ENCODE measurements at regions not wholly inside any gene's neighbourhood (a gene's known extent, or its start where the extent isn't known, plus 50 kb on each side); places are given as distances from the start of the nearest gene placed in this dataset.
A peak's percentile ranks its signal among the peaks of the same experiment; 100 is the strongest.

DNA sequence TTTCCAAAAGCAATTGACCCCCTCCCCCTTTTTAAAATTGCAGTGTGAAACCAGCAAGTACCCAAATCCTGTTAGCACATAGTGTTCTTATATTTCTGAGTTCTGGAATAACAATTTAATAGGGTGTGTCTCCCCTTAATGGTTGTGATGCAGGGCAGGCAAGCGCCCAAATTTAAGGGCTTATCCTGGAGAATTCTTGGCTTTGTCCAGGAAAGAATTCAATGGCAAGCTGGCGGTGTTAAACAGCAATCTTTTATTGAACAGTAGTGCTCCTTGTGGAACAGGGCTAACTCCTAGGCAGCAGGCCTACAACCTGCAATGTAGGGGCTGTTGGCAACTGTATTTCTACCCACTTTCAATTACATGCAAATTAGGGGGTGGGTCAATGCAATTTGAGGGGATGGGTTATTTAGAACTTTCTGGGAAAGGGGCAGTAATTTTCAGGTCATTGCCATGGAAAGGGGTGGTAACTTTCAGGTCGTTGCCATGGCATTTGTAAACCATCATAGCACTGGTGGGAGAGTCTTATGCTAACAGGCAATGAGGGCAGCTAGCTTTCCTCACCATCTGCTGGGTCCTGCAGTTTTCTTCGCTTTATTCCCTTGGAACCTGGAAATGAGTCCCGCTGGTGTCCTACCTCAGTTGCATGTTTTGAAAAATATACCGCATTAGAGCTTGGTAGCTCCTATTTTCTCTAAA lies 149.0 kb upstream of the KCTD1 start:
- TF ChIP-seq, protein P1, sequence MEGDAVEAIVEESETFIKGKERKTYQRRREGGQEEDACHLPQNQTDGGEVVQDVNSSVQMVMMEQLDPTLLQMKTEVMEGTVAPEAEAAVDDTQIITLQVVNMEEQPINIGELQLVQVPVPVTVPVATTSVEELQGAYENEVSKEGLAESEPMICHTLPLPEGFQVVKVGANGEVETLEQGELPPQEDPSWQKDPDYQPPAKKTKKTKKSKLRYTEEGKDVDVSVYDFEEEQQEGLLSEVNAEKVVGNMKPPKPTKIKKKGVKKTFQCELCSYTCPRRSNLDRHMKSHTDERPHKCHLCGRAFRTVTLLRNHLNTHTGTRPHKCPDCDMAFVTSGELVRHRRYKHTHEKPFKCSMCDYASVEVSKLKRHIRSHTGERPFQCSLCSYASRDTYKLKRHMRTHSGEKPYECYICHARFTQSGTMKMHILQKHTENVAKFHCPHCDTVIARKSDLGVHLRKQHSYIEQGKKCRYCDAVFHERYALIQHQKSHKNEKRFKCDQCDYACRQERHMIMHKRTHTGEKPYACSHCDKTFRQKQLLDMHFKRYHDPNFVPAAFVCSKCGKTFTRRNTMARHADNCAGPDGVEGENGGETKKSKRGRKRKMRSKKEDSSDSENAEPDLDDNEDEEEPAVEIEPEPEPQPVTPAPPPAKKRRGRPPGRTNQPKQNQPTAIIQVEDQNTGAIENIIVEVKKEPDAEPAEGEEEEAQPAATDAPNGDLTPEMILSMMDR (IDR thresholded peaks at IDR 0.05; ENCODE audit: low read depth, low read length): no peak
- no peak overlapping the region for H3K4me3 ChIP-seq (replicated peaks in 1 of 2; ENCODE audit: low read depth in 2 of 2, low read length in 2 of 2)
- DNase-seq (ENCODE audit: low read depth in 2 of 2): no peak

DNA sequence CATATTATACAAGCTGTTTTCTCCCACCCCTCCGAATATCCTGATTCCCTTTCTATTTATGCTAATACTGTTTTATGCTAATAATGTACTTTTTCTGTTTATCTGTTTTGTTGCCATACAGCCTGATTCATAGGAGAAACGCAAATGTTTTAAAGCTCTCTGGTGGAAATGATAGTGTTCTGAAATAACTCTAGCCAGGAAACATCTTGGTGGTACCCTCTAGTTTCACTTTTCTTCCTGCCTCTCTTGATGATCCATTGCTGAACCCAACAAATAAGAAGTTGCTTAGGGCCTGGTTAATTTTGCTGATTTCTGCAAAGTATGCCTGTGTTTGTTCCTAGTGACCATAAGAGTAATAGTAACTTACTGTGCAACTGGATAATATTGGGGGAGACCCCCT lies 148.4 kb upstream of the KCTD1 start:
- TF ChIP-seq, protein P1 (IDR thresholded peaks at IDR 0.05; ENCODE audit: low read depth, low read length): no peak
- no peak for DNase-seq (ENCODE audit: low read depth in 2 of 2)
- H3K4me3 ChIP-seq (replicated peaks in 1 of 2; ENCODE audit: low read depth in 2 of 2, low read length in 2 of 2): no peak overlapping the region

DNA sequence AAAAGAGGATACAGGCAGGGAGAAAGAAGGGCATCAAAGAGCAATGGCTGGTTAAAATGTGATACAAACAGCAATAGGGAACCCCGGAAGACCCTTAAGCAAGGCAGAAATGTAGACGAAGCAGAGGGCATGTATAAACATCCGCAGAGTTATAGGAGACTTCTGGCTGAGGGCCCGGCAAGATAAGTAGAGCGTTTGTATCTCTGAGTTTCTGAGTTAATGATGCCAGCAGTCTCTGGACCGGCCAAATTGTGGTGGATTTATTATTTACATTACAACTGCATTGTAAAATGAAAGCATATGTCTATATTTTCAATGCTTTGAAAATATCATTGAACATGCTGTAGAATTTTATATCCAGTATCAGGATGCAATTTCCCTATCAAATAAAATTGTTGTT lies 148.0 kb upstream of the KCTD1 start:
- peak in 1 of 2 donors; percentile 6 for DNase-seq (ENCODE audit: low read depth in 2 of 2)
- TF ChIP-seq, protein P1 (IDR thresholded peaks at IDR 0.05; ENCODE audit: low read depth, low read length): no peak
- no peak overlapping the region for H3K4me3 ChIP-seq (replicated peaks in 1 of 2; ENCODE audit: low read depth in 2 of 2, low read length in 2 of 2)

DNA sequence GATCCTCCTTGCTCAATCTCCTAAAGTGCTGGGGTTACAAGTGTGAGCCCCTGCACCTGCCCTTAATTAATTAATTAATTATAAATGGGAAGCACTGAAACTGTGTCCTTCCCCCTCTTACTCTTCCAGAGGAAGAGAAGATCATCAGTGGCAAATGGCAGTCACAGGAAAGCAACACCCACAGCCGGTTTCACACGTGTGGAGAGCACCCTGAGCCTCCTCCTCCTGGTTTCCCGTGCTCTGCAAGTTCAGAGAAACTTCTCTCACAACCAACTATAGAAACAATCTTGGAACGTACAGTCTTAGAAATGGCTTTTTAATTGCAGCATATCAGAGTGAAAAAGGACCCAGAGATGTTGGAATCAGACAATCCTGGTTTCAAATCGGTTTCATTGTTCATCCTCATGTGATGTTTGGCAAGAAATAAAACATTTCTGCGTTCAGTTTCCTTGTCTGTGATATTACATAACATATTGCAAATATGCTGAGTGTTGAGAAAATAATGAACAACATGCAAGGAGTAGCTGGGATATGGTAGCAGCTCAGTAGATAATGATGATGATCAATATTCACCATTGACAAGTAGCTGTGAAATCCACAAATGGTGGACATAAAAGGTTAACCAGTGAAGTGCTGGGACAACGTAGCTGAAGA lies 141.0 kb upstream of the KCTD1 start:
- no peak overlapping the region for H3K4me3 ChIP-seq (replicated peaks in 1 of 2; ENCODE audit: low read depth in 2 of 2, low read length in 2 of 2)

DNA sequence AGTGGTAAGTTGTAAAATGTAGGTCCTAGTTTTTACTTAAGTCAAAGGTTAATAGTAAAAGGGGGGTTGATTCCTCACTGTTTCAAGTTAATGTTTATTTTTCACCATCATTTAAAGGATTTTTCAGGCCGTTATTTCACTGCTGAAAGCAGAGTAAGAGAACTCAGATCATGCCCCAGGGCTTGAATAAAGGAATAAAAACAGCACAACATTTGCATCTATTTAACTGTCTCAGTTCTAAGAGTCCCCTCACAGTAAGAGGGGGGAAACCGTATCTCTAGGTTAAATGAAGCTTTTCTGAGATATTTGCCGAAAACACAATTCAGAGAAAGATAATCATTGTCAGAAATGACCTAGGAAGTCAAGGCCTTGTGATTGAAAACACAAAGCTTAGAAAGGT lies 138.2 kb upstream of the KCTD1 start:
- no peak for DNase-seq (ENCODE audit: low read depth in 2 of 2)
- H3K4me3 ChIP-seq (replicated peaks in 1 of 2; ENCODE audit: low read depth in 2 of 2, low read length in 2 of 2): no peak overlapping the region
- TF ChIP-seq, protein P1 (IDR thresholded peaks at IDR 0.05; ENCODE audit: low read depth, low read length): no peak

More for the DNA sequence above, 141.0 kb upstream of the KCTD1 start:
- no peak for DNase-seq (ENCODE audit: low read depth in 2 of 2)
- TF ChIP-seq, protein P1 (IDR thresholded peaks at IDR 0.05; ENCODE audit: low read depth, low read length): no peak

DNA sequence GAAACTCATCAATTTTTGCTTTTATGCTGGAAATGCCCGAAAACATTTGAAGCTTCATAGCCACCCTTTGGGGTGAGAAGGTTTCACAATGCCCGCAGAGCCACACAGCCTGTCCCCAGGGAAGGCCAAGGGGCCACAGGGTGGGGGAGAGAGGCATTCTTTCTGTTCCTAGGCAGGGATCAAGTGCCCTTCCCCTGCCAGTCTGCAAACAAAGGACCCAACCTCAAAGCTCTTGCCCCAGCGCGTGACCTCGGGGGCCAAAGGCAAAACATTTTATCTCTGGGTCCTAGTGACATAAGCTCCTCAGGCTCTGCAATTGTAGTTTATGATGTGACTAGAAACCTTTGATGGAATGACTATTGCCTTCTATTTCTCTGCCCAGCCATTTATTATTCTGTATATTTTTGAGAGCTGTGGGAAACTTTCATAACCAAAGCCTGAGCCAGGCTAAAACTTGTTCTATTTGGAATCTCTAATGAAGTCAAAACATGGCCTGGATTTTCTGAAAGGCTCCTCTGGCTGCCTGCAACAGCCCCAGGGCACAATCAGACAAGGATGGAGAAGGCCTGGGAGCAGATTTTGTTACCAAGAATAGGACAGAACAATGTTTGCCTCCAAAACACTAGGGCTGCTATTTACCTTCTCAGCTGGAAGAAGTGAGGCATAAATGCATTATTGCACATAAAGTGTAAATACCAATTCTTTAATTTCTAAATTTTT lies 137.2 kb upstream of the KCTD1 start:
- no peak overlapping the region for H3K4me3 ChIP-seq (replicated peaks in 1 of 2; ENCODE audit: low read depth in 2 of 2, low read length in 2 of 2)
- TF ChIP-seq, protein P1 (IDR thresholded peaks at IDR 0.05; ENCODE audit: low read depth, low read length): no peak
- DNase-seq (ENCODE audit: low read depth in 2 of 2): no peak

Measured in cardiac fibroblast (primary cell).